ENCODE measurements at regions not wholly inside any gene's neighbourhood (a gene's known extent, or its start where the extent isn't known, plus 50 kb on each side); places are given as distances from the start of the nearest gene placed in this dataset.

- intact Hi-C loops (cut with DNase I; ENCODE audit: low total_unique reads), result no loop called here
- no peak for DNase-seq
Observed at GRCh38 chr3:94515983-94516382, 453.1 kb downstream of the NSUN3 start.

GRCh38 chr3:94520364-94520763 lies 457.5 kb downstream of the NSUN3 start:
- Histone ChIP-seq H3K4me1 (no peaks in the 10 kb centered on the region), H3K27me3 (no peaks in the 10 kb centered on the region)

More at GRCh38 chr3:94515983-94516382, 453.1 kb downstream of the NSUN3 start:
- no peaks in the 10 kb centered on the region for H3K4me1 ChIP-seq
- H3K36me3 ChIP-seq, result no peaks in the 10 kb centered on the region
- H3K27me3 ChIP-seq, result no peaks in the 10 kb centered on the region
- H3K27ac ChIP-seq, result no peak overlapping the region
- H3K4me3 ChIP-seq, result no peak overlapping the region
- TF ChIP-seq, protein P1, sequence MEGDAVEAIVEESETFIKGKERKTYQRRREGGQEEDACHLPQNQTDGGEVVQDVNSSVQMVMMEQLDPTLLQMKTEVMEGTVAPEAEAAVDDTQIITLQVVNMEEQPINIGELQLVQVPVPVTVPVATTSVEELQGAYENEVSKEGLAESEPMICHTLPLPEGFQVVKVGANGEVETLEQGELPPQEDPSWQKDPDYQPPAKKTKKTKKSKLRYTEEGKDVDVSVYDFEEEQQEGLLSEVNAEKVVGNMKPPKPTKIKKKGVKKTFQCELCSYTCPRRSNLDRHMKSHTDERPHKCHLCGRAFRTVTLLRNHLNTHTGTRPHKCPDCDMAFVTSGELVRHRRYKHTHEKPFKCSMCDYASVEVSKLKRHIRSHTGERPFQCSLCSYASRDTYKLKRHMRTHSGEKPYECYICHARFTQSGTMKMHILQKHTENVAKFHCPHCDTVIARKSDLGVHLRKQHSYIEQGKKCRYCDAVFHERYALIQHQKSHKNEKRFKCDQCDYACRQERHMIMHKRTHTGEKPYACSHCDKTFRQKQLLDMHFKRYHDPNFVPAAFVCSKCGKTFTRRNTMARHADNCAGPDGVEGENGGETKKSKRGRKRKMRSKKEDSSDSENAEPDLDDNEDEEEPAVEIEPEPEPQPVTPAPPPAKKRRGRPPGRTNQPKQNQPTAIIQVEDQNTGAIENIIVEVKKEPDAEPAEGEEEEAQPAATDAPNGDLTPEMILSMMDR (IDR thresholded peaks at IDR 0.05), result no peak
- TF ChIP-seq POLR2A (IDR thresholded peaks at IDR 0.05), result no peak
- no peaks in the 10 kb centered on the region for H3K9me3 ChIP-seq

DNA sequence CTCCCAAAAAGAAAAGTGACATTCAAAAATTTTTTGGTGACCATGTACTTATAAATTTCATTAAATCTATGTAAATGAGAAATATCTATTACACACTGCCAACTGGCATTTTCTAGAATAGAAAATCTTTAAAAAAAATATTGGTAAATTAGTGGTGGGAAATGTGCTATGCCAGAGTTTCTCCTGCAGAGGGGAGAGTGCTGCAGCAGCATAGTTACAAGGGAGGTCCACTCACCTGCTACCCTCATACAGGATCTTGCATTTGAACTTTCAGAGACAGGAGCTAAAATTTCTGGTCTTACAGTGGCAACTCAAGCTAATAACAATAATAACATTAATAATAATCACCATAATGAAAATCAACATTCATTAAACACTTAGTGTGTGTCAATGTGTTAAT lies 459.6 kb downstream of the NSUN3 start:
- no peaks in the 10 kb centered on the region for H3K27me3 ChIP-seq
- intact Hi-C loops (cut with DNase I; ENCODE audit: low total_unique reads), result no loop called here
- no peaks in the 10 kb centered on the region for H3K9me3 ChIP-seq
- no peaks in the 10 kb centered on the region for H3K36me3 ChIP-seq
- TF ChIP-seq POLR2A (IDR thresholded peaks at IDR 0.05), result no peak
- TF ChIP-seq, protein P1 (IDR thresholded peaks at IDR 0.05), result no peak
- no peak overlapping the region for H3K27ac ChIP-seq
- DNase-seq, result no peak
- H3K4me3 ChIP-seq, result no peak overlapping the region
- no peaks in the 10 kb centered on the region for H3K4me1 ChIP-seq

More at GRCh38 chr3:94520364-94520763, 457.5 kb downstream of the NSUN3 start:
- TF ChIP-seq, protein P1 (IDR thresholded peaks at IDR 0.05), result no peak
- no peak for TF ChIP-seq POLR2A (IDR thresholded peaks at IDR 0.05)
- Histone ChIP-seq H3K4me3 (no peak overlapping the region), H3K27ac (no peak overlapping the region), H3K36me3 (no peaks in the 10 kb centered on the region), H3K9me3 (no peaks in the 10 kb centered on the region)
- intact Hi-C loops (cut with DNase I; ENCODE audit: low total_unique reads), result no loop called here
- no peak for DNase-seq

- Histone ChIP-seq H3K27ac (no peak overlapping the region), H3K9me3 (no peaks in the 10 kb centered on the region), H3K36me3 (no peaks in the 10 kb centered on the region), H3K27me3 (no peaks in the 10 kb centered on the region), H3K4me3 (no peak overlapping the region), H3K4me1 (no peaks in the 10 kb centered on the region)
- DNase-seq, result no peak
- TF ChIP-seq, protein P1 (IDR thresholded peaks at IDR 0.05), result no peak
- TF ChIP-seq POLR2A (IDR thresholded peaks at IDR 0.05), result no peak
- intact Hi-C loops (cut with DNase I; ENCODE audit: low total_unique reads), result no loop called here
Observed at GRCh38 chr3:94524102-94524919, 461.4 kb downstream of the NSUN3 start.

- TF ChIP-seq, protein P1 (IDR thresholded peaks at IDR 0.05), result peak in 1 of 4 experiments; percentile 4
- no peak for TF ChIP-seq POLR2A (IDR thresholded peaks at IDR 0.05)
- Histone ChIP-seq H3K36me3 (no peaks in the 10 kb centered on the region), H3K4me3 (no peak overlapping the region), H3K9me3 (no peaks in the 10 kb centered on the region), H3K4me1 (no peaks in the 10 kb centered on the region), H3K27me3 (no peaks in the 10 kb centered on the region), H3K27ac (no peak overlapping the region)
- intact Hi-C loops (cut with DNase I; ENCODE audit: low total_unique reads), result no loop called here
- DNase-seq, result no peak
Observed at GRCh38 chr3:94525043-94525442, 462.2 kb downstream of the NSUN3 start.
